NB4 (cell line): ENCODE measurements at regions not wholly inside any gene's neighbourhood (a gene's known extent, or its start where the extent isn't known, plus 50 kb on each side); places are given as distances from the start of the nearest gene placed in this dataset.

Source experiments
- CTCF ChIP-seq: IDR thresholded peaks from one replicate; pipeline ENCODE4 v1.5.1; 2012; ENCODE audit warnings: low read depth, low read length
- MAX ChIP-seq: IDR thresholded peaks from 2 replicates; pipeline ENCODE4 v1.6.1; 2011; ENCODE audit warnings: low read depth, low read length

GRCh38 chr1:54481201-54481884, 66.7 kb upstream of the ACOT11 start:
- TF ChIP-seq CTCF (no peak), MAX (no peak)
